Neural cell (in vitro differentiated cells): ENCODE measurements at regions not wholly inside any gene's neighbourhood (a gene's known extent, or its start where the extent isn't known, plus 50 kb on each side); places are given as distances from the start of the nearest gene placed in this dataset.

Experiments
- EP300 ChIP-seq: fragments of 450-650 bp; conservative IDR thresholded peaks from 2 replicates; pipeline ENCODE4 v1.6.1; 2014; ENCODE audit warnings: antibody characterized with exemption, mild to moderate bottlenecking, moderate library complexity; ENCODE audit not compliant: poor library complexity, severe bottlenecking
- EZH2 ChIP-seq: fragments of 200-600, 300-800 bp; shearing (Covaris generic), sonication (generic); IDR thresholded peaks from 2 replicates; pipeline ENCODE4 v1.6.1; 2014; ENCODE audit warnings: antibody characterized with exemption, low read length, borderline replicate concordance, mild to moderate bottlenecking; ENCODE audit not compliant: insufficient read depth, poor library complexity, severe bottlenecking
- MXI1 ChIP-seq: fragments of 450-650 bp; conservative IDR thresholded peaks from 2 replicates; pipeline ENCODE4 v1.6.1; 2014; ENCODE audit warnings: antibody characterized with exemption, mild to moderate bottlenecking; ENCODE audit not compliant: poor library complexity, severe bottlenecking
- POLR2AphosphoS5 ChIP-seq: IDR thresholded peaks from 2 replicates; pipeline ENCODE4 v1.6.1; 2012
- RAD21 ChIP-seq: fragments of 450-650 bp; conservative IDR thresholded peaks from 2 replicates; pipeline ENCODE4 v1.6.1; 2014; ENCODE audit warnings: antibody characterized with exemption, mild to moderate bottlenecking, moderate library complexity
- REST ChIP-seq: IDR thresholded peaks from 2 replicates; pipeline ENCODE4 v1.6.1; 2012; ENCODE audit warnings: borderline replicate concordance
- SMC3 ChIP-seq: fragments of 450-650 bp; conservative IDR thresholded peaks from 2 replicates; pipeline ENCODE4 v1.6.1; 2014; ENCODE audit warnings: antibody characterized with exemption, mild to moderate bottlenecking, moderate library complexity; ENCODE audit not compliant: poor library complexity
- TAF1 ChIP-seq: IDR thresholded peaks from 2 replicates; pipeline ENCODE4 v1.6.1; 2012; ENCODE audit warnings: low read depth
- TF ChIP-seq, protein P1 (sequence below): fragments of 450-650 bp; IDR thresholded peaks from 2 replicates; pipeline ENCODE4 v1.5.1; 2014; ENCODE audit warnings: antibody characterized with exemption, mild to moderate bottlenecking, moderate library complexity; ENCODE audit not compliant: poor library complexity, severe bottlenecking

DNA sequence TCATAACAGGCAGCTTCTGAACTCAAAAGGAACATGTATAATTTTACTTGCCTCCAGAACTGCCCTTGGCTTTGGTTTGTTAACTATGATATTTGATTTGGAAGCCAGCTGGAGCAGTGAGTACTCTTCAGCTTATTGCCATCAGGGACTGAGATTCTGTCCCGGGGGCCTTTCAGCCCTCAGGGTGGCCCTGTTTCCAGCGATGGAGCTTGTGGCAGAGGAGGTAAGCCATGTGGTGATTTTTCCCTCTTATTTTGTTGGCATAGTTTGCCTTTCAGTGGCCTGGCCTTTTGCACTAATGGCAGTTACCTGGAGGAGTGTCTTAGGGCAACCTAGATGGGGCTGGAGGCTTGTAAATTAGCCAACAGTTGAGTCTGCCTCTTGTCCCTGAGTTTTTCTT is 1955.0 kb upstream of the LRRTM1 start:
- TF ChIP-seq, protein P1, sequence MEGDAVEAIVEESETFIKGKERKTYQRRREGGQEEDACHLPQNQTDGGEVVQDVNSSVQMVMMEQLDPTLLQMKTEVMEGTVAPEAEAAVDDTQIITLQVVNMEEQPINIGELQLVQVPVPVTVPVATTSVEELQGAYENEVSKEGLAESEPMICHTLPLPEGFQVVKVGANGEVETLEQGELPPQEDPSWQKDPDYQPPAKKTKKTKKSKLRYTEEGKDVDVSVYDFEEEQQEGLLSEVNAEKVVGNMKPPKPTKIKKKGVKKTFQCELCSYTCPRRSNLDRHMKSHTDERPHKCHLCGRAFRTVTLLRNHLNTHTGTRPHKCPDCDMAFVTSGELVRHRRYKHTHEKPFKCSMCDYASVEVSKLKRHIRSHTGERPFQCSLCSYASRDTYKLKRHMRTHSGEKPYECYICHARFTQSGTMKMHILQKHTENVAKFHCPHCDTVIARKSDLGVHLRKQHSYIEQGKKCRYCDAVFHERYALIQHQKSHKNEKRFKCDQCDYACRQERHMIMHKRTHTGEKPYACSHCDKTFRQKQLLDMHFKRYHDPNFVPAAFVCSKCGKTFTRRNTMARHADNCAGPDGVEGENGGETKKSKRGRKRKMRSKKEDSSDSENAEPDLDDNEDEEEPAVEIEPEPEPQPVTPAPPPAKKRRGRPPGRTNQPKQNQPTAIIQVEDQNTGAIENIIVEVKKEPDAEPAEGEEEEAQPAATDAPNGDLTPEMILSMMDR, result no peak
- TF ChIP-seq RAD21 (no peak), POLR2AphosphoS5 (no peak), EP300 (no peak), EZH2 (no peak), SMC3 (no peak), TAF1 (no peak), REST (no peak), MXI1 (no peak)
